Spleen (tissue), 11 donors: ENCODE measurements at regions not wholly inside any gene's neighbourhood (a gene's known extent, or its start where the extent isn't known, plus 50 kb on each side); places are given as distances from the start of the nearest gene placed in this dataset.

Experiments used
- DNase-seq: peaks from one replicate; pipeline ENCODE4 v3.0.0-alpha.2; 2020
- H3K27ac ChIP-seq, 8 donors: fragments of 200-600 bp; sonication (generic) in 7 of 8; 1 replicate in 4 of 8; 2 replicates in 4 of 8; pipeline versions ENCODE4 v1.5.0 to v1.8.0; 2016 to 2021; ENCODE audit warnings: inconsistent platforms in 4 of 8, mild to moderate bottlenecking in 4 of 8, moderate library complexity in 1 of 8
- H3K27me3 ChIP-seq, 7 donors: fragments of 200-600 bp; sonication (generic) in 6 of 7; replicated peaks in 1 of 7; 1 replicate in 4 of 7; 2 replicates in 3 of 7; pipeline versions ENCODE4 v1.5.0 to v1.8.0; 2016 to 2021; ENCODE audit warnings: inconsistent platforms in 3 of 7, mild to moderate bottlenecking in 1 of 7
- H3K36me3 ChIP-seq, 6 donors: fragments of 200-600 bp; sonication (generic) in 5 of 6; 1 replicate in 4 of 6; 2 replicates in 2 of 6; pipeline versions ENCODE4 v1.5.0 to v1.8.0; 2016 to 2021; ENCODE audit warnings: inconsistent platforms in 2 of 6
- H3K4me1 ChIP-seq, 6 donors: fragments of 200-600 bp; sonication (generic) in 5 of 6; 1 replicate in 3 of 6; 2 replicates in 3 of 6; pipeline versions ENCODE4 v1.5.0 to v1.8.0; 2016 to 2021; ENCODE audit warnings: inconsistent platforms in 3 of 6
- H3K4me3 ChIP-seq, 8 donors: fragments of 200-600 bp; sonication (generic) in 7 of 8; 1 replicate in 4 of 8; 2 replicates in 4 of 8; pipeline versions ENCODE4 v1.5.0 to v1.8.0; 2016 to 2021; ENCODE audit warnings: inconsistent platforms in 4 of 8, mild to moderate bottlenecking in 4 of 8, moderate library complexity in 2 of 8
- H3K9me3 ChIP-seq, 8 donors: fragments of 200-600 bp; sonication (generic) in 7 of 8; 1 replicate in 4 of 8; 2 replicates in 4 of 8; pipeline versions ENCODE4 v1.5.0 to v1.8.0; 2016 to 2021; ENCODE audit warnings: inconsistent platforms in 4 of 8
- POLR2A ChIP-seq, 3 donors: fragments of 450-650 bp; IDR thresholded peaks; one replicate each; pipeline ENCODE4 v1.5.1; 2017; ENCODE audit warnings: antibody characterized with exemption in 3 of 3, mild to moderate bottlenecking in 1 of 3
- POLR2AphosphoS5 ChIP-seq, 3 donors: sonication (generic); formaldehyde crosslinking; IDR thresholded peaks; one replicate each; pipeline ENCODE4 v1.5.1; 2017; ENCODE audit warnings: antibody characterized with exemption in 3 of 3
- WGBS, 5 donors: extraction: QIAGEN DNeasy Blood & Tissue Kit in 3 of 5; methylation state at CpG; one replicate each; pipeline versions ENCODE4 v1.1.5 to v1.1.7; 2013 to 2018; 5-methylcytosine and 5-hydroxymethylcytosine counted together
- intact Hi-C: fragments of 100-400 bp; cut with DNase I; formaldehyde crosslinking; loops from one replicate; pipeline ENCODE4 v1.15.0; 2023; ENCODE audit warnings: low total_unique reads
- TF ChIP-seq, protein P1 (sequence below), 11 experiments: fragments of 200-600 bp in 7 of 11; fragments of 450-650 bp in 4 of 11; sonication (generic) in 4 of 11; IDR thresholded peaks in 8 of 11; conservative IDR thresholded peaks in 3 of 11; 1 replicate in 7 of 11; 2 replicates in 4 of 11; pipeline versions ENCODE4 v1.4.0 to v1.8.0; 2016 to 2021; ENCODE audit warnings: antibody characterized with exemption in 11 of 11, inconsistent platforms in 4 of 11, mild to moderate bottlenecking in 1 of 11
- donor health status: healthy with polysubstance abuse.
- donor health status: DM: no; HTN: no; CAD: no; lungs with moderate emphysema.
- donor health status: DM: no; HTN: no; CAD: no.
- donor health status: Bipolar disorder and iron deficiency.
- donor health status: healthy.
- donor health status: DM: no; HTN: no; CAD: no.
- donor health status: DM: yes; HTN: yes; CAD: no.

DNA sequence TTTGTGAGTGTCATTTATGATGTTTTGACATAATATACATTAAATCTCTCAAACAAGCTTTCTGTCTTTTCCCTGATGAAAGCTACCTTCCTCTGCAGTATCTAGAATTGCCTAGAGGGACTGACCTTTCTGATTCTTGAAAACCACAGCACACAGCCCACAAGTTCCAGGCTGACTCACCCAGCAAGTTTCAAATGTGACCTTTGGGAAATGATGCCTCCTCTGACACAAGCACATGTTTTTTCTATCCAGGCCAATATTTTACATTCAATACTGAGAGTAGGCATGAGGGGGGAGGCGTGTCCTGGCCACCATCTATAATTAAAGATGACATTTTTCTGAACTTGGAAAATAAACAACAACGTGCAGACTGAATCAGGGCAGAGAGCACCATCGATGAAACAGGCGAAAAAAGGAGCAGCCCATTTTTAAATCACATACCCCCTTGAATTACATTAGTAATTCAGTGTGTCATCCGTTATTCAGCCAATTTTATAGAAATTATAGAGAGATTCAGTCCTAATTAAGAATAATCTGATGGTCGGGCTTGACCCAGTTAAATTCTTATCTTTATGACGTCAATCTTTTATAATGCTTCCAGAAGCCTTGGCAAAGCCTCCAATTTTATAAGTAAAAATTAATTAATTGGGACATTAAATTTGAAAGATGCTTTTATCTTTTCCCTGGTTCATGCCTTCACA lies 292.6 kb upstream of the CDH11 start:
- 73 to 85% (median 80%) methylated on average over 7 of the region's 7 CpGs for WGBS, 5 donors

DNA sequence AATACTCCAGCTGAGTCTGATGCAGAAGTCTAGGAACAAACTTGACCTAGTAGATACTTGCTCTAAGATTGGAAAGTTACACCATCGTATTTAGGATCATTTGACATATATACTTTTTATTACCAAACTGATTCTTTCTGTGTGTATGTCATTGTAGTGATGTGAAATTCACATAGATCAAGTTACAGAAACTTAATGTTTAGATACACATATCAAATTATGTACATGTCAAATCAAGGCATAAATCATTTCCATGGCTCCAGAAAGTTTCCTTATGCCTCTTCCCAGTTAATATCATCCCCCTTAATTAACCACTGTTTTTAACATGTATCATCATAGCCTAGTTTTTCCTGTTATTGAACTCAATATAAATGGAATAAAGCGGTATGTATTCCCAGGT lies 292.0 kb upstream of the CDH11 start:
- no peak overlapping the region for H3K27ac ChIP-seq
- 87 to 97% (median 90%) methylated on average over 2 of the region's 2 CpGs for WGBS, 5 donors
- TF ChIP-seq POLR2AphosphoS5 (IDR thresholded peaks at IDR 0.05) (no peak), POLR2A (IDR thresholded peaks at IDR 0.05) (no peak)
- TF ChIP-seq, protein P1, sequence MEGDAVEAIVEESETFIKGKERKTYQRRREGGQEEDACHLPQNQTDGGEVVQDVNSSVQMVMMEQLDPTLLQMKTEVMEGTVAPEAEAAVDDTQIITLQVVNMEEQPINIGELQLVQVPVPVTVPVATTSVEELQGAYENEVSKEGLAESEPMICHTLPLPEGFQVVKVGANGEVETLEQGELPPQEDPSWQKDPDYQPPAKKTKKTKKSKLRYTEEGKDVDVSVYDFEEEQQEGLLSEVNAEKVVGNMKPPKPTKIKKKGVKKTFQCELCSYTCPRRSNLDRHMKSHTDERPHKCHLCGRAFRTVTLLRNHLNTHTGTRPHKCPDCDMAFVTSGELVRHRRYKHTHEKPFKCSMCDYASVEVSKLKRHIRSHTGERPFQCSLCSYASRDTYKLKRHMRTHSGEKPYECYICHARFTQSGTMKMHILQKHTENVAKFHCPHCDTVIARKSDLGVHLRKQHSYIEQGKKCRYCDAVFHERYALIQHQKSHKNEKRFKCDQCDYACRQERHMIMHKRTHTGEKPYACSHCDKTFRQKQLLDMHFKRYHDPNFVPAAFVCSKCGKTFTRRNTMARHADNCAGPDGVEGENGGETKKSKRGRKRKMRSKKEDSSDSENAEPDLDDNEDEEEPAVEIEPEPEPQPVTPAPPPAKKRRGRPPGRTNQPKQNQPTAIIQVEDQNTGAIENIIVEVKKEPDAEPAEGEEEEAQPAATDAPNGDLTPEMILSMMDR (IDR thresholded peaks at IDR 0.05 in 8 of 11, conservative IDR thresholded peaks at IDR 0.05 in 3 of 11) = no peak
- no peak for DNase-seq
- H3K4me3 ChIP-seq = no peak overlapping the region
- H3K4me1 ChIP-seq = no peaks in the 10 kb centered on the region
- intact Hi-C loops = no loop called here
- H3K36me3 ChIP-seq = no peaks in the 10 kb centered on the region
- H3K27me3 ChIP-seq = no peaks in the 10 kb centered on the region
- peaks cover 0 to 5% (median 0%) of the 10 kb centered on the region in 8 donors for H3K9me3 ChIP-seq

More for the DNA sequence above, 292.6 kb upstream of the CDH11 start:
- H3K4me1 ChIP-seq = no peaks in the 10 kb centered on the region
- H3K36me3 ChIP-seq = no peaks in the 10 kb centered on the region
- no peaks in the 10 kb centered on the region for H3K27me3 ChIP-seq
- DNase-seq = no peak
- peaks cover 0 to 11% (median 1%) of the 10 kb centered on the region in 8 donors for H3K9me3 ChIP-seq
- TF ChIP-seq, protein P1 (IDR thresholded peaks at IDR 0.05 in 8 of 11, conservative IDR thresholded peaks at IDR 0.05 in 3 of 11) = no peak
- TF ChIP-seq POLR2AphosphoS5 (IDR thresholded peaks at IDR 0.05) (no peak), POLR2A (IDR thresholded peaks at IDR 0.05) (no peak)
- intact Hi-C loops = no loop called here
- H3K4me3 ChIP-seq = no peak overlapping the region
- no peak overlapping the region for H3K27ac ChIP-seq

DNA sequence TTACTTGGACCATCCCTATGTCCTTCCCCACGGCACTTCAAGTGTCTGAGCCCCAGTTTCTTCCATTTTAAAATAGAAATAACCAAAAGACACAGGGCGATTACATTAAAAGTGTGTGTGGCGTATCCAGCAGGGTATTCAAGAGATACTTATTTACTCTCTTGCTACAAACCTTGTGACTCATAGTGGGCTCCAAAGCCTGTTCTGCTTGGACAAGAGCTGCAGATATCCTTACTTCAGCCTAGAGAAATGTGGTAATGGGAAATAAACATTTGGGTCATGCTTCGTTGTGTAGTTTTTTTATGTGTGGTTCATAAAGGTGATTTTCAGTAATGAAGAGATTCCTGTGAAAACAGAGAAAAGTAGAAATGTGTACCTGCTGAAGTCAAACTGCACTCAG lies 288.9 kb upstream of the CDH11 start:
- WGBS, 5 donors = 80 to 92% (median 81%) methylated on average over 4 of the region's 4 CpGs
- no peaks in the 10 kb centered on the region for H3K36me3 ChIP-seq
- DNase-seq = no peak
- no peaks in the 10 kb centered on the region for H3K4me1 ChIP-seq
- H3K27me3 ChIP-seq = no peaks in the 10 kb centered on the region
- H3K27ac ChIP-seq = no peak overlapping the region
- TF ChIP-seq POLR2A (IDR thresholded peaks at IDR 0.05) (no peak), POLR2AphosphoS5 (IDR thresholded peaks at IDR 0.05) (no peak)
- TF ChIP-seq, protein P1 (IDR thresholded peaks at IDR 0.05 in 8 of 11, conservative IDR thresholded peaks at IDR 0.05 in 3 of 11) = no peak
- no peaks in the 10 kb centered on the region for H3K9me3 ChIP-seq
- no peak overlapping the region for H3K4me3 ChIP-seq
- intact Hi-C loops = no loop called here

DNA sequence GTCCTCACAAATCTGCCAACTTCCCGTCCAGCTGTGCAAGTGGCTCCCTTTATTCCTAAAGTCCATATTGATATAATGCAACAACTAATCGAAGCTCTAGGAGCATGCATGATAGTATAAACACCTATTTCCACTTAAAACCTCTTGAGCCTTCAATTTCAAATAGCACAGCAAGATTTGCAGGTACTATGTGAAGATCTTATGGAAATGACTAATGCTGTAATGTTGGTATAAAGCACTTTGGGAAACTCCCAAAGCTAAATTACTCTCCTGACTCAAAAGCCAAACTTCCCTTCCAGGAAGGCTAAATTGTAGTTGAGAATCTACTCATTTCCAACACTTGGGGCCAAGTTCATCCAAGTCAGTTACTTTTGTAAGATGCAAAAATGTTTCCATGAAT lies 287.6 kb upstream of the CDH11 start:
- Histone ChIP-seq H3K9me3 (no peaks in the 10 kb centered on the region), H3K27ac (no peak overlapping the region), H3K4me3 (no peak overlapping the region), H3K27me3 (no peaks in the 10 kb centered on the region), H3K36me3 (no peaks in the 10 kb centered on the region), H3K4me1 (no peaks in the 10 kb centered on the region)
- 69 to 90% (median 74%) methylated on average over 2 of the region's 2 CpGs for WGBS, 5 donors
- DNase-seq = no peak
- no peak for TF ChIP-seq POLR2AphosphoS5 (IDR thresholded peaks at IDR 0.05)
- intact Hi-C loops = no loop called here
